ENCODE measurements at regions not wholly inside any gene's neighbourhood (a gene's known extent, or its start where the extent isn't known, plus 50 kb on each side); places are given as distances from the start of the nearest gene placed in this dataset.

GRCh38 chr14:100484531-100485267 lies 102.5 kb downstream of the BEGAIN start:
- no peak for TF ChIP-seq EZH2 (IDR thresholded peaks at IDR 0.05; ENCODE audit: low read length, missing control alignments)
- TF ChIP-seq CTCF (conservative IDR thresholded peaks at IDR 0.05 in 1 of 2, IDR thresholded peaks at IDR 0.05 in 1 of 2; ENCODE audit: low read depth in 1 of 2, low read length in 2 of 2), result no peak

All from fibroblast of lung (primary cell).